ENCODE measurements at regions not wholly inside any gene's neighbourhood (a gene's known extent, or its start where the extent isn't known, plus 50 kb on each side); places are given as distances from the start of the nearest gene placed in this dataset.

DNA sequence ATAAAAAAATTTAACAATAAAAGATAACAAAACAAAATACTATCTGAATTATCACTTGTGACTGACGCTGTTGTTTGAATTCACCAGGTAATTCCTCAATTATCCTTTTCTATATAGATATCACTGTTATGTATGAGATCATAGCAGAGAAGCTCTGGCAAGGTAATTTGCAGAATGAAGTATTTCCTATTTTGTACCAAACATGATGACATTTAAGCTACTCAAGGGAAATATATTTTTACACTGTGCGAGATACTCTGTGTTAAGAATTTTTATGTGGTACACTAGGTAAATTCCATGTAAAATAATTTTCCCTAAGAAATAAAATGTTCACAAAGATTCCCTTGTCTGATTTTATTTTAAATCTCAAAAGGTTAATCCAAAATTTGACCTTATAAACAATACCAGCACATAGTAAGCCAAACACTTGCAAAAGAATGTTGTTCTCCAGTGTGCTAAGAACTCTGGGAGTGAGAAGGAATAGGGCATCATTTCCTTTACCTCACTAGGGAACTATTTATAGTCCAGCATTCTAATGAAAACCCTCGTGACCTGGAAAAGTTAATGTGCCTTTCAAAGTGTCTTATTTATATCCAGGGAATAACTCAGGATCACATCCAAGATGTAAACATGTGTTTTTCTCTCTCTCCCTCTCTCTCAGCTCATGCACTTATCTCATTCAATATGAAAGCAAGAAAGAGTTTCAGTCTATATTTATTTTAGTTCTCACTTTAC, 115.2 kb upstream of the RAP1B start:
- WGBS, 2 donors = 70 to 73% methylated on average over 3 of the region's 3 CpGs
- Histone ChIP-seq H3K36me3 (replicated peaks in 1 of 2; ENCODE audit: insufficient read depth in 1 of 2, low read depth in 2 of 2) (no peaks in the 10 kb centered on the region), H3K27ac (no peak overlapping the region), H3K9me3 (no peaks in the 10 kb centered on the region), H3K27me3 (no peaks in the 10 kb centered on the region), H3K4me1 (no peaks in the 10 kb centered on the region), H3K4me3 (no peak overlapping the region)
- TF ChIP-seq POLR2A (IDR thresholded peaks at IDR 0.05) = no peak
- TF ChIP-seq, protein P1, sequence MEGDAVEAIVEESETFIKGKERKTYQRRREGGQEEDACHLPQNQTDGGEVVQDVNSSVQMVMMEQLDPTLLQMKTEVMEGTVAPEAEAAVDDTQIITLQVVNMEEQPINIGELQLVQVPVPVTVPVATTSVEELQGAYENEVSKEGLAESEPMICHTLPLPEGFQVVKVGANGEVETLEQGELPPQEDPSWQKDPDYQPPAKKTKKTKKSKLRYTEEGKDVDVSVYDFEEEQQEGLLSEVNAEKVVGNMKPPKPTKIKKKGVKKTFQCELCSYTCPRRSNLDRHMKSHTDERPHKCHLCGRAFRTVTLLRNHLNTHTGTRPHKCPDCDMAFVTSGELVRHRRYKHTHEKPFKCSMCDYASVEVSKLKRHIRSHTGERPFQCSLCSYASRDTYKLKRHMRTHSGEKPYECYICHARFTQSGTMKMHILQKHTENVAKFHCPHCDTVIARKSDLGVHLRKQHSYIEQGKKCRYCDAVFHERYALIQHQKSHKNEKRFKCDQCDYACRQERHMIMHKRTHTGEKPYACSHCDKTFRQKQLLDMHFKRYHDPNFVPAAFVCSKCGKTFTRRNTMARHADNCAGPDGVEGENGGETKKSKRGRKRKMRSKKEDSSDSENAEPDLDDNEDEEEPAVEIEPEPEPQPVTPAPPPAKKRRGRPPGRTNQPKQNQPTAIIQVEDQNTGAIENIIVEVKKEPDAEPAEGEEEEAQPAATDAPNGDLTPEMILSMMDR (IDR thresholded peaks at IDR 0.05) = no peak
- ATAC-seq (no peak), DNase-seq (no peak)
- intact Hi-C loops (cut with DNase I) = no loop called here

DNA sequence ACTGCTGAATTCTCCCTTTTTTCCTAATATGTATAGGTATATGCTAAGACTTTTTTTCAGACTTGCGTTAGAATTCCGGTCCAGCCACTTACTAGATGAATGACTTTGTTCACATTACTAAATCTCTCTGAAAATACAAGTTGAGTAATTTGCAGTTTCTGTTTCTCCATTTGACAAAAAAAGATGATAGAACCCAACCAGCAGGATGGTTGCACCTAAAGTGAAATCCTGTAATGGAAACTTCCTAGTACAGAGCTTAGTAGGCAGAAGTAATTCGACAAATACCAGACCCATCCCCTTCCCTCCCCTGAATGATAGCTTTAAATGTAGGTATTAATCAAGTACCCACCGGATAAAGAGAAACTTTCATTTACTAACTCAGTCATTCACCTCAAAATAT, 113.6 kb upstream of the RAP1B start:
- TF ChIP-seq, protein P1 (IDR thresholded peaks at IDR 0.05) = no peak
- no peak overlapping the region for H3K27ac ChIP-seq
- intact Hi-C loops (cut with DNase I) = no loop called here
- ATAC-seq (no peak), DNase-seq (no peak)
- H3K9me3 ChIP-seq = no peaks in the 10 kb centered on the region
- H3K4me3 ChIP-seq = no peak overlapping the region
- no peaks in the 10 kb centered on the region for H3K36me3 ChIP-seq (replicated peaks in 1 of 2; ENCODE audit: insufficient read depth in 1 of 2, low read depth in 2 of 2)
- 52 to 72% methylated on average over 4 of the region's 4 CpGs for WGBS, 2 donors
- H3K4me1 ChIP-seq = no peaks in the 10 kb centered on the region
- H3K27me3 ChIP-seq = no peaks in the 10 kb centered on the region

DNA sequence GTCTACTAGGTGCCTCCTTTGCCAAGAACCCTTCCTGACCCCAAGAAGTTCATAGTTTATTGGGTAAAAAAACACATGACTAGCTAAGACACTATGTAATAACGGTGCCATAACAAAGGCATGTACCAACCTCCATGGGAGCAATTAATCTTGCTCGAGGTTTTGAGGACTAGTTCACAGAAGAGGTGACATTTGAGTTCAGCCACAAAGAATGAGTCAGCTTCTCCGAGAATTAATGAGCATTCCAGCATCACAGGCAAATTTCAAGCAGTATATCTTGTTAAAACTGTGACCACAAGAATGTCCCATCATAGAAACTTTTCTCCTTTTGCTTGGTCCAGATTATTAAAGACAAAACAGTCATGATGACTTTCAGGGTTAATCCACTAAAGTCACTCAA, 113.0 kb upstream of the RAP1B start:
- DNase-seq (no peak), ATAC-seq (no peak)

DNA sequence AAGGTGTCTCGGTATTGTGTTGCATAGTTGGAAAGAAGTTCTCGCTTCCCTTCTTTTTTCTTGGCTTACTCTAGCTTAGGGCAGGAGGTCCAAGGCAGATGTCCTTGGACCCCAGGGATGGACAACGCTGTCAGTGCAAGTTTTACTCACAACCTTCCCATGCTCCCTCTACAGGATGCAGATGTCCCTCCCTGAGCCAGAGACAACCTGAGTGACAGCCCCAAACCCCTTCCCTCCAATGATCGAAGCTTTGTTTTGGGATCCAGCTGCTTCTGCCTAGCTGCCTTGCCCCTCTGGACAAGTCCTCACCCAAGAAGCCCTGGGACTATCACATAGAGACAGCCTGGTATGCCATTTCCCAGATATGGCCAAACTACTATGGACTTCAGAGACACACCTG, 112.0 kb upstream of the RAP1B start:
- H3K27ac ChIP-seq = no peak overlapping the region
- 64 to 81% methylated on average over 4 of the region's 4 CpGs for WGBS, 2 donors
- H3K36me3 ChIP-seq (replicated peaks in 1 of 2; ENCODE audit: insufficient read depth in 1 of 2, low read depth in 2 of 2) = no peaks in the 10 kb centered on the region
- DNase-seq = no peak
- no peaks in the 10 kb centered on the region for H3K4me1 ChIP-seq
- H3K9me3 ChIP-seq = no peaks in the 10 kb centered on the region
- no peak for TF ChIP-seq POLR2A (IDR thresholded peaks at IDR 0.05)
- TF ChIP-seq, protein P1 (IDR thresholded peaks at IDR 0.05) = no peak
- intact Hi-C loops (cut with DNase I) = no loop called here
- no peaks in the 10 kb centered on the region for H3K27me3 ChIP-seq
- no peak overlapping the region for H3K4me3 ChIP-seq
- no peak for ATAC-seq

More for the DNA sequence above, 113.0 kb upstream of the RAP1B start:
- TF ChIP-seq POLR2A (IDR thresholded peaks at IDR 0.05) = no peak
- H3K36me3 ChIP-seq (replicated peaks in 1 of 2; ENCODE audit: insufficient read depth in 1 of 2, low read depth in 2 of 2) = no peaks in the 10 kb centered on the region
- no peak overlapping the region for H3K27ac ChIP-seq
- intact Hi-C loops (cut with DNase I) = no loop called here
- no peak overlapping the region for H3K4me3 ChIP-seq
- WGBS, 2 donors = 22 to 26% methylated on average over 3 of the region's 3 CpGs
- no peaks in the 10 kb centered on the region for H3K27me3 ChIP-seq
- no peaks in the 10 kb centered on the region for H3K4me1 ChIP-seq
- H3K9me3 ChIP-seq = no peaks in the 10 kb centered on the region

DNA sequence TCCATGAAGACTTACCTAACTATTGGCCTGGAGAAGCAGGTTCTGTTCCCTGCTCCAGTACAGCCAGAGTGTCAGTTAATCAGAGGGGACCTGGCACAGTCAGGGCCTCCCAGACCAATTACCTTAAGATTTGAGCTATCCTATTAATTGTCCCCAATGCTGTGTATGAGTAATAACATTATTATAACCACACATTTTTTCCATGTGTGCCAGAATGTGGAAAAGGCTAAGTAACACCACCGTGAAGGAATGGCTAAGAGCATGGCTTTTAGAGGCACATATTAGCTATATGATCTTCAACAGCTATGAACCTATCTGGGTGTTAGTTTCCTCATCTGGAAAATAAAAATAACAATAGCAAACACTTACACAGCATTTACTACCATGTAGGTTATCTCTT, 111.1 kb upstream of the RAP1B start:
- Histone ChIP-seq H3K27ac (no peak overlapping the region), H3K36me3 (replicated peaks in 1 of 2; ENCODE audit: insufficient read depth in 1 of 2, low read depth in 2 of 2) (no peaks in the 10 kb centered on the region), H3K9me3 (no peaks in the 10 kb centered on the region), H3K27me3 (no peaks in the 10 kb centered on the region), H3K4me1 (no peaks in the 10 kb centered on the region), H3K4me3 (no peak overlapping the region)
- intact Hi-C loops (cut with DNase I) = no loop called here
- WGBS, 2 donors = 79 to 86% methylated on average over 1 of the region's 1 CpG
- no peak for TF ChIP-seq POLR2A (IDR thresholded peaks at IDR 0.05)
- TF ChIP-seq, protein P1 (IDR thresholded peaks at IDR 0.05) = no peak
- ATAC-seq (no peak), DNase-seq (no peak)

Data from body of pancreas (tissue), 4 donors.